Transverse colon (tissue), 4 donors: ENCODE measurements at regions not wholly inside any gene's neighbourhood (a gene's known extent, or its start where the extent isn't known, plus 50 kb on each side); places are given as distances from the start of the nearest gene placed in this dataset.

Experiments
- DNase-seq: peaks from one replicate; pipeline ENCODE4 v3.0.0-alpha.2; 2019
- H3K27ac ChIP-seq, 4 donors: fragments of 200-600 bp; sonication (generic); 2 replicates each; pipeline ENCODE4 v1.5.1; 2016 to 2018; ENCODE audit warnings: inconsistent platforms in 4 of 4
- H3K27me3 ChIP-seq: fragments of 200-600 bp; sonication (generic); 2 replicates; pipeline ENCODE4 v1.5.1; 2017; ENCODE audit warnings: inconsistent platforms
- H3K36me3 ChIP-seq, 4 donors: fragments of 200-600 bp; sonication (generic); 2 replicates each; pipeline ENCODE4 v1.5.1; 2017 to 2019; ENCODE audit warnings: inconsistent platforms in 4 of 4
- H3K4me1 ChIP-seq, 4 donors: fragments of 200-600 bp; sonication (generic); 2 replicates each; pipeline ENCODE4 v1.5.1; 2017 to 2020; ENCODE audit warnings: inconsistent platforms in 4 of 4
- H3K4me3 ChIP-seq, 4 donors: fragments of 200-600 bp; sonication (generic); 1 replicate in 1 of 4; 2 replicates in 3 of 4; pipeline versions ENCODE4 v1.5.1 to v1.6.1; 2017 to 2019; ENCODE audit warnings: inconsistent platforms in 4 of 4
- H3K9me3 ChIP-seq, 2 donors: fragments of 200-600 bp; sonication (generic); 2 replicates each; pipeline ENCODE4 v1.5.1; 2017 to 2019; ENCODE audit warnings: inconsistent platforms in 2 of 2
- CTCF ChIP-seq, 5 experiments: fragments of 200-600 bp in 3 of 5; fragments of 450-650 bp in 2 of 5; sonication (generic) in 3 of 5; IDR thresholded peaks; 1 replicate in 2 of 5; 2 replicates in 3 of 5; pipeline ENCODE4 v1.5.1; 2016 to 2017; ENCODE audit warnings: antibody characterized with exemption in 5 of 5, inconsistent platforms in 3 of 5, mild to moderate bottlenecking in 2 of 5, moderate library complexity in 1 of 5
- EP300 ChIP-seq: sonication (generic); formaldehyde crosslinking; IDR thresholded peaks from one replicate; pipeline ENCODE4 v1.6.1; 2017; ENCODE audit warnings: antibody characterized with exemption, low read depth
- POLR2A ChIP-seq: fragments of 450-650 bp; IDR thresholded peaks from one replicate; pipeline ENCODE4 v1.6.1; 2016; ENCODE audit warnings: antibody characterized with exemption, mild to moderate bottlenecking, moderate library complexity
- POLR2AphosphoS5 ChIP-seq, 3 donors: sonication (generic); formaldehyde crosslinking; IDR thresholded peaks; one replicate each; pipeline ENCODE4 v1.6.1; 2016; ENCODE audit warnings: antibody characterized with exemption in 3 of 3
- WGBS, 2 donors: methylation state at CpG; one replicate each; pipeline ENCODE4 v1.1.5; 2018; ENCODE audit warnings: low coverage in 1 of 2; 5-methylcytosine and 5-hydroxymethylcytosine counted together
- in situ Hi-C, 4 donors: fragments of 200-750 bp; cut with MboI; loops; one replicate each; pipeline versions ENCODE4 v1.15.0 to v1.15.1; 2017; ENCODE audit warnings: low sequenced_read_pairs in 3 of 4, low pct_ligation_motif_present in 1 of 4, low pct_unique_long_range_greater_than_20kb in 1 of 4
- intact Hi-C: fragments of 100-400 bp; cut with DNase I; formaldehyde crosslinking; loops from one replicate; pipeline ENCODE4 v1.15.1; 2023; ENCODE audit warnings: low total_unique reads

DNA sequence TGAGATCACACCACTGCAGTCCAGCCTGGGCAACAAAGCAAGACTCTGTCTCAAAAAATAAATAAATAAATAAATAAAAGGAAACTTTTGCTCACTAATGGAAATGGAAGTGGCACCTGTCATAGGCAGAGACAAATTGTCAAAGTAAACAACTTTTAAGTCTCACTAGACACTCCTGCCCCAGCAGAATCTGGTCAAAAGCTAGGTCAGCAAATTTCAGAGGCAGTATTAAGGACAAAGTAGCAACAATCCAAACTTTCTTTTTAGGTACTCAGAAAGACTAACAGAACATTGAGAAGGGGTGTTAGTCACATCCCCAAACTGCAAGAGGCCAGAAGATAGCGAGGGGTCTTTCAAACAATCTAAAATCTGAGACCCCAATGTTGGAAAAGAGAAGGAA lies 101.4 kb upstream of the MSX2 start:
- in situ Hi-C loops: no loop called here
- TF ChIP-seq POLR2AphosphoS5 (IDR thresholded peaks at IDR 0.05): no peak
- no peak for TF ChIP-seq CTCF (IDR thresholded peaks at IDR 0.05)
- TF ChIP-seq EP300: no peak
- no peak for TF ChIP-seq POLR2A
- intact Hi-C loops: no loop called here
- Histone ChIP-seq H3K27me3 (peaks cover 8% of the 10 kb centered on the region), H3K9me3 (no peaks in the 10 kb centered on the region), H3K4me3 (no peak overlapping the region), H3K36me3 (no peaks in the 10 kb centered on the region), H3K27ac (no peak overlapping the region), H3K4me1 (no peaks in the 10 kb centered on the region)
- WGBS, 2 donors: 74% methylated on average over 1 of the region's 1 CpG; no CpG with 5 or more reads in 1 of the 2 donors
- no peak for DNase-seq

GRCh38 chr5:174623433-174624019 lies 100.9 kb upstream of the MSX2 start:
- no peak for TF ChIP-seq EP300
- Histone ChIP-seq H3K27ac (no peak overlapping the region), H3K4me3 (no peak overlapping the region), H3K27me3 (peaks cover 8% of the 10 kb centered on the region), H3K9me3 (no peaks in the 10 kb centered on the region), H3K4me1 (no peaks in the 10 kb centered on the region), H3K36me3 (no peaks in the 10 kb centered on the region)
- WGBS, 2 donors: 53 to 63% methylated on average over 4 to 7 of the region's 7 CpGs
- in situ Hi-C loops (no loop called here), intact Hi-C loops (no loop called here)
- no peak for DNase-seq

DNA sequence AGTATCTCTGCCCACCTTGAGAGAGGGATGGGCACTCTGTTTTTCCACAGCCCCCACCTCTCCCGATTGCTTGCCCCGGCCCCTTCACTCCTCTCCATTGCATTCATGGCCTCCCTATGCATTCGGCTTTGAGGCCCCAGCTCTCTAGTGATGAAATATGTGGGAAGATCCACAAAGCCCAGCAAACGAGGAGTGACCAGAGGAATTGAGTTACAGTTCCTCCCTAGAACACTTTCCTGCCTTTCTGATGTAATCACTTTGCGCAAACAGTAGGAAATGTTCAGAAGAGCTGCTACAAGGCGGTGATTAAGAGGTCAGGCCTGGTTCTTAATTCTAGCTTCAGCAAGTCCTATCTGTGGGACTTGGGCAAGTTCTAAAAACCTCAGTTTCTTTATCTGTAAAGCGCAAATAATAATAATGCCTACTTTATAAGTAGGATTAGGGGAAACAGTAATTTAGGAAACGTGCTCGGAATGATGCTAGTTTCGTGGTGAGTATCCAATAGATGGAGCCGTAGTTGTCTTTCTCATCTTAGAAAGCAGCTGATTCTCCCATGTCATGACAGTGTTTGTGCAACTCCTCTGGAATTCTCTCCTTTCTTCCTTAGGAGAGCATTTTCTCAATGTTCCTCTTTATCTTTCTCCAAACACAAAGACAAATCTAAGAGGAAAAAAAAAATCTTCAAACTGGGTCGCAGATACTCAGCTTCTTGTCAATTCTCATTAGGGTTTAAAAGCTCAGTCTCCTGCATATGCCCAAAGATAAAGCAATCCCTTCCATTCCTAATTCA lies 99.5 kb upstream of the MSX2 start:
- no peak overlapping the region for H3K4me3 ChIP-seq
- no peaks in the 10 kb centered on the region for H3K9me3 ChIP-seq
- no peak overlapping the region for H3K27ac ChIP-seq
- no peaks in the 10 kb centered on the region for H3K4me1 ChIP-seq
- intact Hi-C loops (no loop called here), in situ Hi-C loops (no loop called here)
- DNase-seq: no peak
- no peak for TF ChIP-seq EP300
- TF ChIP-seq POLR2AphosphoS5 (IDR thresholded peaks at IDR 0.05): no peak
- TF ChIP-seq CTCF (IDR thresholded peaks at IDR 0.05): no peak
- TF ChIP-seq POLR2A: no peak
- peaks cover 8% of the 10 kb centered on the region for H3K27me3 ChIP-seq
- no peaks in the 10 kb centered on the region for H3K36me3 ChIP-seq
- WGBS, 2 donors: 79 to 94% methylated on average over 9 to 12 of the region's 12 CpGs

GRCh38 chr5:174625591-174626350 lies 98.6 kb upstream of the MSX2 start:
- TF ChIP-seq POLR2AphosphoS5 (IDR thresholded peaks at IDR 0.05): no peak
- no peak for TF ChIP-seq CTCF (IDR thresholded peaks at IDR 0.05)
- no peak for TF ChIP-seq POLR2A
- no peak for TF ChIP-seq EP300
- no peak for DNase-seq
- in situ Hi-C loops (no loop called here), intact Hi-C loops (no loop called here)
- Histone ChIP-seq H3K9me3 (no peaks in the 10 kb centered on the region), H3K27me3 (no peaks in the 10 kb centered on the region), H3K4me1 (no peaks in the 10 kb centered on the region), H3K27ac (no peak overlapping the region), H3K36me3 (no peaks in the 10 kb centered on the region), H3K4me3 (no peak overlapping the region)
- 31 to 41% methylated on average over 11 of the region's 11 CpGs for WGBS, 2 donors
